ENCODE measurements at regions not wholly inside any gene's neighbourhood (a gene's known extent, or its start where the extent isn't known, plus 50 kb on each side); places are given as distances from the start of the nearest gene placed in this dataset.

- no peak for FAIRE-seq
- no peak for ATAC-seq
- DNase-seq (ENCODE audit: low read depth in 1 of 2, low spot score in 1 of 2): no peak
- no peak for TF ChIP-seq PBX3 (IDR thresholded peaks at IDR 0.05)
- no peak for TF ChIP-seq POLR2AphosphoS2 (conservative IDR thresholded peaks at IDR 0.05; ENCODE audit: low read length)
- TF ChIP-seq RFX5 (IDR thresholded peaks at IDR 0.05): no peak
- TF ChIP-seq PHF8 (IDR thresholded peaks at IDR 0.05; ENCODE audit: borderline replicate concordance, low read depth): no peak
- TF ChIP-seq KDM1A (IDR thresholded peaks at IDR 0.05; ENCODE audit: low read depth): no peak
- TF ChIP-seq MAZ (IDR thresholded peaks at IDR 0.05; ENCODE audit: borderline replicate concordance, low read depth, low read length): no peak
- TF ChIP-seq EHMT2 (IDR thresholded peaks at IDR 0.05; ENCODE audit: low read depth): no peak
- TF ChIP-seq SREBF2 (IDR thresholded peaks at IDR 0.05): no peak
- TF ChIP-seq MYC (IDR thresholded peaks at IDR 0.05; ENCODE audit: borderline replicate concordance, low read length): no peak
- no peak for TF ChIP-seq NFE2L2 (conservative IDR thresholded peaks at IDR 0.05; ENCODE audit: low read length)
- H3K4me1 ChIP-seq: no peaks in the 10 kb centered on the region
- ChIA-PET CTCF (no interaction called here), POLR2A (no interaction called here)
- H3K27ac ChIP-seq: no peak overlapping the region
- H3K4me3 ChIP-seq: no peak overlapping the region
- 0% methylated on average over 2 of the region's 2 CpGs for WGBS (ENCODE audit: missing lambda C conversion rate)
- H3K4me2 ChIP-seq: no peak overlapping the region
- H3K9me3 ChIP-seq: no peaks in the 10 kb centered on the region
Observed at GRCh38 chr1:72757843-72758242, 475.5 kb upstream of the NEGR1 start.

- POLR2A ChIA-PET: no interaction called here
- H3K4me1 ChIP-seq: no peaks in the 10 kb centered on the region
- ATAC-seq: no peak
- H3K4me2 ChIP-seq: no peak overlapping the region
- WGBS (ENCODE audit: missing lambda C conversion rate): 0% methylated on average over 2 of the region's 2 CpGs
- CTCF ChIA-PET: no interaction called here
- H3K9me3 ChIP-seq: no peaks in the 10 kb centered on the region
- no peak for FAIRE-seq
- H3K4me3 ChIP-seq: no peak overlapping the region
- TF ChIP-seq ZFP36 (IDR thresholded peaks at IDR 0.05; ENCODE audit: borderline replicate concordance, partially characterized antibody) (no peak), POLR2A (IDR thresholded peaks at IDR 0.05; ENCODE audit: low read length) (no peak), MAX (IDR thresholded peaks at IDR 0.05) (no peak), EHMT2 (IDR thresholded peaks at IDR 0.05; ENCODE audit: low read depth) (no peak), PHF8 (IDR thresholded peaks at IDR 0.05; ENCODE audit: borderline replicate concordance, low read depth) (no peak), ELK1 (IDR thresholded peaks at IDR 0.05; ENCODE audit: low read depth, low read length) (no peak), NPAS2 (CRISPR knock-in tag; IDR thresholded peaks at IDR 0.05; ENCODE audit: borderline replicate concordance) (no peak), HES2 (IDR thresholded peaks at IDR 0.05) (no peak), RFX5 (IDR thresholded peaks at IDR 0.05) (no peak), SREBF2 (IDR thresholded peaks at IDR 0.05) (no peak), HOXA7 (CRISPR knock-in tag; IDR thresholded peaks at IDR 0.05) (no peak), HOXB13 (CRISPR knock-in tag; IDR thresholded peaks at IDR 0.05; ENCODE audit: low read depth) (no peak), REST (IDR thresholded peaks at IDR 0.05) (no peak), CBX8 (IDR thresholded peaks at IDR 0.05) (no peak), GATA3 (IDR thresholded peaks at IDR 0.05; ENCODE audit: borderline replicate concordance) (no peak), EP300 (IDR thresholded peaks at IDR 0.05) (no peak), ATOH8 (CRISPR knock-in tag; IDR thresholded peaks at IDR 0.05; ENCODE audit: low read depth) (no peak)
- no peak overlapping the region for H3K27ac ChIP-seq
- DNase-seq (ENCODE audit: low read depth in 1 of 2, low spot score in 1 of 2): no peak
Observed at GRCh38 chr1:72745413-72745812, 463.1 kb upstream of the NEGR1 start.
